BJ (cell line): ENCODE measurements at regions not wholly inside any gene's neighbourhood (a gene's known extent, or its start where the extent isn't known, plus 50 kb on each side); places are given as distances from the start of the nearest gene placed in this dataset.

Experiments
- CTCF ChIA-PET: fragments of 350-600 bp; formaldehyde crosslinking; extraction: SDS; loops from one replicate; lab custom pipeline; 2021; ENCODE audit warnings: antibody characterized with exemption, inconsistent platforms; lab: Yijun Ruan, JAX
- POLR2A ChIA-PET: fragments of 300-600 bp; sonication (Branson Sonifier 250); formaldehyde crosslinking; extraction: SDS; loops from one replicate; lab custom pipeline; 2021; ENCODE audit warnings: antibody characterized with exemption; lab: Charles Lee
- DNase-seq: peaks from one replicate; pipeline ENCODE4 v3.0.0-alpha.2; 2011; ENCODE audit warnings: low read depth
- H3K27me3 ChIP-seq: 2 replicates; pipeline ENCODE4 v1.6.0; 2011; ENCODE audit warnings: low read length; ENCODE audit not compliant: control insufficient read depth, insufficient read depth
- H3K36me3 ChIP-seq: 2 replicates; pipeline ENCODE4 v1.5.1; 2011; ENCODE audit warnings: low read length; ENCODE audit not compliant: control insufficient read depth, insufficient read depth
- H3K4me3 ChIP-seq: 2 replicates; pipeline ENCODE4 v1.5.1; 2011; ENCODE audit warnings: low read depth, mild to moderate bottlenecking, control low read depth, low read length
- CTCF ChIP-seq: IDR thresholded peaks from 2 replicates; pipeline ENCODE4 v1.5.1; 2011; ENCODE audit warnings: low read depth, mild to moderate bottlenecking, control low read depth, inconsistent platforms, low read length, moderate library complexity; ENCODE audit not compliant: insufficient read depth

GRCh38 chr7:121793716-121794115, 79.2 kb upstream of the PTPRZ1 start:
- Histone ChIP-seq H3K4me3 (no peak overlapping the region), H3K36me3 (no peaks in the 10 kb centered on the region), H3K27me3 (no peaks in the 10 kb centered on the region)
- CTCF ChIA-PET: interaction anchor here (0.9 kb wide), 1 partner anchor 12 kb away, joined by 3 read pairs; no protein-coding TSS in a partner anchor
- POLR2A ChIA-PET: no interaction called here
- no peak for TF ChIP-seq CTCF
- DNase-seq: no peak

GRCh38 chr7:121777672-121778071, 95.3 kb upstream of the PTPRZ1 start:
- no peak overlapping the region for H3K4me3 ChIP-seq
- no peak for TF ChIP-seq CTCF
- no peaks in the 10 kb centered on the region for H3K27me3 ChIP-seq
- POLR2A ChIA-PET: no interaction called here
- CTCF ChIA-PET: no interaction called here
- DNase-seq: no peak
- no peaks in the 10 kb centered on the region for H3K36me3 ChIP-seq

GRCh38 chr7:121774563-121774962, 98.4 kb upstream of the PTPRZ1 start:
- no peaks in the 10 kb centered on the region for H3K36me3 ChIP-seq
- H3K27me3 ChIP-seq: no peaks in the 10 kb centered on the region
- no peak overlapping the region for H3K4me3 ChIP-seq
- TF ChIP-seq CTCF: no peak
- POLR2A ChIA-PET: no interaction called here
- CTCF ChIA-PET: interaction anchor here (1.6 kb wide), 1 partner anchor 7 kb away, joined by 3 read pairs; no protein-coding TSS in a partner anchor
- DNase-seq: no peak

- DNase-seq: no peak
- ChIA-PET CTCF (no interaction called here), POLR2A (no interaction called here)
- Histone ChIP-seq H3K27me3 (no peaks in the 10 kb centered on the region), H3K4me3 (no peak overlapping the region), H3K36me3 (no peaks in the 10 kb centered on the region)
- no peak for TF ChIP-seq CTCF
Measured at GRCh38 chr7:121766676-121767075, 106.3 kb upstream of the PTPRZ1 start.

- CTCF ChIA-PET: no interaction called here
- Histone ChIP-seq H3K36me3 (no peaks in the 10 kb centered on the region), H3K4me3 (no peak overlapping the region), H3K27me3 (no peaks in the 10 kb centered on the region)
- no peak for TF ChIP-seq CTCF
- DNase-seq: no peak
- POLR2A ChIA-PET: no interaction called here
Measured at GRCh38 chr7:121761399-121761798, 111.6 kb upstream of the PTPRZ1 start.
